ENCODE measurements at regions not wholly inside any gene's neighbourhood (a gene's known extent, or its start where the extent isn't known, plus 50 kb on each side); places are given as distances from the start of the nearest gene placed in this dataset.
A peak's percentile ranks its signal among the peaks of the same experiment; 100 is the strongest.
"Not testable (repeated sequence)": the region's sequence is repeated elsewhere in the genome, so short reads cannot be mapped to it uniquely, and the experiment has no call there.

GRCh38 chr7:91378131-91378530, 113.9 kb downstream of the FZD1 start:
- no peak overlapping the region for H3K4me3 ChIP-seq (ENCODE audit: low read depth, low read length)
- no peak for TF ChIP-seq CTCF (IDR thresholded peaks at IDR 0.05; ENCODE audit: insufficient read depth, low read depth, low read length)
- no peak for DNase-seq (ENCODE audit: low read depth)

DNA sequence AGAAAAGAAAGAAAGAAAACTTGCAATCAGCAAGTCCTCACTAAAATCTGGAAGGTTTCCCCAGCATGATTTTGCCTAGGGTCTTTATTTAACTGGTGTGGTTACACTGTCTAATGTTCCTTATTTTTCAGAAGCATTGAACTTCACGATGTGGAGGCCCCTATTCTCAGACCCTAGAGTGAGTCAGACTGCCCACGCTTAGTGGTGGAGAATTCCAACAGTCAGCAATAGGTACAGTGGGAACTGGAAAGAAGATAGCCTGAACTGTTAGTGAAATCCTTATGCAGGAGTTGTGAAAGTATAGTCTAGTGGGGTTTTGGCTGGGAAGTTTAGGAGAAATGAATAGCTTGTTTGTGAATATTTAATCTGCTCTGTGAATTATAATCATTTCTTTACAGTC, 115.0 kb downstream of the FZD1 start:
- TF ChIP-seq CTCF (IDR thresholded peaks at IDR 0.05; ENCODE audit: insufficient read depth, low read depth, low read length): no peak
- no peak overlapping the region for H3K4me3 ChIP-seq (ENCODE audit: low read depth, low read length)
- no peak for DNase-seq (ENCODE audit: low read depth)

- no peak for TF ChIP-seq CTCF (IDR thresholded peaks at IDR 0.05; ENCODE audit: insufficient read depth, low read depth, low read length)
- no peak overlapping the region for H3K4me3 ChIP-seq (ENCODE audit: low read depth, low read length)
- DNase-seq (ENCODE audit: low read depth): no peak
Measured at GRCh38 chr7:91379991-91380390, 115.8 kb downstream of the FZD1 start.

GRCh38 chr7:91383053-91383904, 119.0 kb downstream of the FZD1 start:
- H3K4me3 ChIP-seq (ENCODE audit: low read depth, low read length): no peak overlapping the region
- DNase-seq (ENCODE audit: low read depth): peak; percentile 10
- no peak for TF ChIP-seq CTCF (IDR thresholded peaks at IDR 0.05; ENCODE audit: insufficient read depth, low read depth, low read length)

DNA sequence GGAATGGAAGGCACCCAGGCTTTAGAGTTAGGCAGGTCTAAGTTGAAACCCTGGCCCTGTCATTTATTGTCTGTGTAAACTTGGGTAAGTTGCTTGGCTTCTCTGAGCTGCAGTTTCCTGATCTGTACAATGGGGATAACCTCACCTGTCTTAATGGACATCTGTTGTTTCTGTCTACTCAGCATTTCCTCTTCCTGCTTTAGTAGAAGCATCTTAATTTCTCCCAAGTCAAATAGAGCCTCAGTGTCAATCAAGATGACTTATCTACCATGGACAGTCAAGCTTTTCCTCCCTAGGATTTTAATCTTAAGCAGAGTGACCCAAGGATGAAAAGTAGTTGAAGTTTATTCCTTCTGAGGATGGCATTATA, 119.7 kb downstream of the FZD1 start:
- no peak overlapping the region for H3K4me3 ChIP-seq (ENCODE audit: low read depth, low read length)
- no peak for TF ChIP-seq CTCF (IDR thresholded peaks at IDR 0.05; ENCODE audit: insufficient read depth, low read depth, low read length)
- DNase-seq (ENCODE audit: low read depth): no peak

- H3K4me3 ChIP-seq (ENCODE audit: low read depth, low read length); DNase-seq (ENCODE audit: low read depth): not testable (repeated sequence)
Measured at GRCh38 chr7:91394757-91395156, 130.5 kb downstream of the FZD1 start.

- not testable (repeated sequence) for DNase-seq (ENCODE audit: low read depth); H3K4me3 ChIP-seq (ENCODE audit: low read depth, low read length)
Measured at GRCh38 chr7:91395313-91395712, 131.1 kb downstream of the FZD1 start.

- TF ChIP-seq CTCF (IDR thresholded peaks at IDR 0.05; ENCODE audit: insufficient read depth, low read depth, low read length): no peak
- no peak for DNase-seq (ENCODE audit: low read depth)
Measured at GRCh38 chr7:91397096-91397495, 132.9 kb downstream of the FZD1 start.

More at GRCh38 chr7:91397096-91397495, 132.9 kb downstream of the FZD1 start:
- no peak overlapping the region for H3K4me3 ChIP-seq (ENCODE audit: low read depth, low read length)
